Activated T-helper 17 cell treated with anti-CD3 and anti-CD28 coated beads, Interleukin-2, amount 50 U/mL, for 72 hours (primary cell): ENCODE measurements at regions not wholly inside any gene's neighbourhood (a gene's known extent, or its start where the extent isn't known, plus 50 kb on each side); places are given as distances from the start of the nearest gene placed in this dataset.
"Not testable (repeated sequence)": the region's sequence is repeated elsewhere in the genome, so short reads cannot be mapped to it uniquely, and the experiment has no call there.

Experiments used
- ATAC-seq: fragments of 150-1000 bp; cut with Tn5 transposase; replicated peaks from 2 replicates; pipeline ENCODE4 v1.10.0; 2021; ENCODE audit warnings: mild to moderate bottlenecking, moderate library complexity
- H3K27ac Mint-ChIP-seq: one replicate; pipeline ENCODE4 v1.8.0; 2022; ENCODE audit warnings: mixed read lengths
- H3K27me3 Mint-ChIP-seq: one replicate; pipeline ENCODE4 v1.8.0; 2022; ENCODE audit warnings: mixed read lengths
- H3K36me3 Mint-ChIP-seq: one replicate; pipeline ENCODE4 v1.8.0; 2022; ENCODE audit warnings: low read depth, mild to moderate bottlenecking, mixed read lengths
- H3K4me1 Mint-ChIP-seq: one replicate; pipeline ENCODE4 v1.8.0; 2022; ENCODE audit warnings: mixed read lengths
- H3K4me3 Mint-ChIP-seq: one replicate; pipeline ENCODE4 v1.8.0; 2022; ENCODE audit warnings: mild to moderate bottlenecking, mixed read lengths
- H3K9me3 Mint-ChIP-seq: one replicate; pipeline ENCODE4 v1.8.0; 2022; ENCODE audit warnings: mixed read lengths

- H3K27me3 Mint-ChIP-seq = peaks cover 4% of the 10 kb centered on the region
- H3K36me3 Mint-ChIP-seq = no peaks in the 10 kb centered on the region
- H3K9me3 Mint-ChIP-seq = no peaks in the 10 kb centered on the region
- ATAC-seq = no peak
- H3K4me3 Mint-ChIP-seq = no peak overlapping the region
- no peaks in the 10 kb centered on the region for H3K4me1 Mint-ChIP-seq
- H3K27ac Mint-ChIP-seq = no peak overlapping the region
Observed at GRCh38 chr6:95865857-95866256, 149.9 kb upstream of the FUT9 start.

GRCh38 chr6:95866732-95867131 is 149.0 kb upstream of the FUT9 start:
- no peak for ATAC-seq
- no peaks in the 10 kb centered on the region for H3K9me3 Mint-ChIP-seq
- H3K36me3 Mint-ChIP-seq = no peaks in the 10 kb centered on the region
- no peaks in the 10 kb centered on the region for H3K4me1 Mint-ChIP-seq
- no peak overlapping the region for H3K4me3 Mint-ChIP-seq
- H3K27ac Mint-ChIP-seq = no peak overlapping the region
- peaks cover 4% of the 10 kb centered on the region for H3K27me3 Mint-ChIP-seq

- Mint-ChIP-seq H3K36me3 (no peaks in the 10 kb centered on the region), H3K27ac (no peak overlapping the region), H3K27me3 (peaks cover 4% of the 10 kb centered on the region), H3K9me3 (no peaks in the 10 kb centered on the region), H3K4me1 (no peaks in the 10 kb centered on the region), H3K4me3 (no peak overlapping the region)
- no peak for ATAC-seq
Observed at GRCh38 chr6:95867205-95867604, 148.6 kb upstream of the FUT9 start.

GRCh38 chr6:95877480-95877879 is 138.3 kb upstream of the FUT9 start:
- Mint-ChIP-seq H3K27me3 (no peaks in the 10 kb centered on the region), H3K27ac (no peak overlapping the region), H3K4me1 (no peaks in the 10 kb centered on the region), H3K36me3 (no peaks in the 10 kb centered on the region), H3K9me3 (no peaks in the 10 kb centered on the region), H3K4me3 (no peak overlapping the region)
- no peak for ATAC-seq

- no peak overlapping the region for H3K4me3 Mint-ChIP-seq
- no peaks in the 10 kb centered on the region for H3K27me3 Mint-ChIP-seq
- ATAC-seq = no peak
- no peaks in the 10 kb centered on the region for H3K9me3 Mint-ChIP-seq
- no peaks in the 10 kb centered on the region for H3K36me3 Mint-ChIP-seq
- no peak overlapping the region for H3K27ac Mint-ChIP-seq
- no peaks in the 10 kb centered on the region for H3K4me1 Mint-ChIP-seq
Observed at GRCh38 chr6:95879856-95880255, 135.9 kb upstream of the FUT9 start.

- no peaks in the 10 kb centered on the region for H3K36me3 Mint-ChIP-seq
- H3K9me3 Mint-ChIP-seq = no peaks in the 10 kb centered on the region
- ATAC-seq = no peak
- H3K27me3 Mint-ChIP-seq = no peaks in the 10 kb centered on the region
- no peak overlapping the region for H3K4me3 Mint-ChIP-seq
- H3K4me1 Mint-ChIP-seq = no peaks in the 10 kb centered on the region
- H3K27ac Mint-ChIP-seq = no peak overlapping the region
Observed at GRCh38 chr6:95882371-95882770, 133.4 kb upstream of the FUT9 start.

- not testable (repeated sequence) for H3K27ac Mint-ChIP-seq, H3K27me3 Mint-ChIP-seq, H3K4me3 Mint-ChIP-seq, ATAC-seq, H3K36me3 Mint-ChIP-seq, H3K4me1 Mint-ChIP-seq, H3K9me3 Mint-ChIP-seq
Observed at GRCh38 chr6:95888711-95889110, 127.1 kb upstream of the FUT9 start.

GRCh38 chr6:95905132-95905531 is 110.6 kb upstream of the FUT9 start:
- no peaks in the 10 kb centered on the region for H3K36me3 Mint-ChIP-seq
- no peak overlapping the region for H3K4me3 Mint-ChIP-seq
- H3K27ac Mint-ChIP-seq = no peak overlapping the region
- H3K4me1 Mint-ChIP-seq = no peaks in the 10 kb centered on the region
- H3K9me3 Mint-ChIP-seq = no peaks in the 10 kb centered on the region
- ATAC-seq = no peak
- no peaks in the 10 kb centered on the region for H3K27me3 Mint-ChIP-seq

GRCh38 chr6:95917034-95917433 is 98.7 kb upstream of the FUT9 start:
- H3K27me3 Mint-ChIP-seq = no peaks in the 10 kb centered on the region
- H3K27ac Mint-ChIP-seq = no peak overlapping the region
- H3K4me3 Mint-ChIP-seq = no peak overlapping the region
- no peaks in the 10 kb centered on the region for H3K9me3 Mint-ChIP-seq
- no peaks in the 10 kb centered on the region for H3K36me3 Mint-ChIP-seq
- H3K4me1 Mint-ChIP-seq = no peaks in the 10 kb centered on the region
- no peak for ATAC-seq

GRCh38 chr6:95923518-95923917 is 92.3 kb upstream of the FUT9 start:
- no peaks in the 10 kb centered on the region for H3K9me3 Mint-ChIP-seq
- H3K36me3 Mint-ChIP-seq = no peaks in the 10 kb centered on the region
- ATAC-seq = no peak
- no peak overlapping the region for H3K4me3 Mint-ChIP-seq
- H3K27me3 Mint-ChIP-seq = no peaks in the 10 kb centered on the region
- H3K4me1 Mint-ChIP-seq = no peaks in the 10 kb centered on the region
- no peak overlapping the region for H3K27ac Mint-ChIP-seq

GRCh38 chr6:95935736-95936135 is 80.0 kb upstream of the FUT9 start:
- H3K27me3 Mint-ChIP-seq = no peaks in the 10 kb centered on the region
- H3K9me3 Mint-ChIP-seq = no peaks in the 10 kb centered on the region
- H3K36me3 Mint-ChIP-seq = no peaks in the 10 kb centered on the region
- H3K27ac Mint-ChIP-seq = no peak overlapping the region
- H3K4me1 Mint-ChIP-seq = no peaks in the 10 kb centered on the region
- H3K4me3 Mint-ChIP-seq = no peak overlapping the region
- no peak for ATAC-seq

- H3K27me3 Mint-ChIP-seq = no peaks in the 10 kb centered on the region
- no peak for ATAC-seq
- no peaks in the 10 kb centered on the region for H3K4me1 Mint-ChIP-seq
- no peak overlapping the region for H3K27ac Mint-ChIP-seq
- H3K9me3 Mint-ChIP-seq = no peaks in the 10 kb centered on the region
- H3K36me3 Mint-ChIP-seq = no peaks in the 10 kb centered on the region
- H3K4me3 Mint-ChIP-seq = no peak overlapping the region
Observed at GRCh38 chr6:95946906-95947305, 68.9 kb upstream of the FUT9 start.

GRCh38 chr6:95948324-95948723 is 67.5 kb upstream of the FUT9 start:
- Mint-ChIP-seq H3K27ac (no peak overlapping the region), H3K4me1 (no peaks in the 10 kb centered on the region), H3K9me3 (no peaks in the 10 kb centered on the region), H3K4me3 (no peak overlapping the region), H3K36me3 (no peaks in the 10 kb centered on the region), H3K27me3 (no peaks in the 10 kb centered on the region)
- ATAC-seq = no peak

GRCh38 chr6:95949985-95950384 is 65.8 kb upstream of the FUT9 start:
- H3K4me3 Mint-ChIP-seq = no peak overlapping the region

GRCh38 chr6:95958686-95959085 is 57.1 kb upstream of the FUT9 start:
- Mint-ChIP-seq H3K9me3 (no peaks in the 10 kb centered on the region), H3K27ac (no peak overlapping the region), H3K4me1 (no peaks in the 10 kb centered on the region), H3K27me3 (no peaks in the 10 kb centered on the region), H3K4me3 (no peak overlapping the region), H3K36me3 (no peaks in the 10 kb centered on the region)
- no peak for ATAC-seq

More at GRCh38 chr6:95949985-95950384, 65.8 kb upstream of the FUT9 start:
- Mint-ChIP-seq H3K4me1 (no peaks in the 10 kb centered on the region), H3K36me3 (no peaks in the 10 kb centered on the region), H3K27me3 (no peaks in the 10 kb centered on the region), H3K27ac (no peak overlapping the region), H3K9me3 (no peaks in the 10 kb centered on the region)
- no peak for ATAC-seq

GRCh38 chr6:95959261-95959660 is 56.5 kb upstream of the FUT9 start:
- ATAC-seq = no peak
- Mint-ChIP-seq H3K36me3 (no peaks in the 10 kb centered on the region), H3K4me3 (no peak overlapping the region), H3K27me3 (no peaks in the 10 kb centered on the region), H3K4me1 (no peaks in the 10 kb centered on the region), H3K9me3 (no peaks in the 10 kb centered on the region), H3K27ac (no peak overlapping the region)
